MM.1S (cell line): ENCODE measurements at regions not wholly inside any gene's neighbourhood (a gene's known extent, or its start where the extent isn't known, plus 50 kb on each side); places are given as distances from the start of the nearest gene placed in this dataset.

Experiments used
- DNase-seq: peaks from one replicate; pipeline ENCODE4 v3.0.0-alpha.2; 2015
- H2AFZ ChIP-seq: fragments of 300-600 bp; sonication (generic); 2 replicates; pipeline ENCODE4 v1.6.0; 2016; ENCODE audit warnings: antibody characterized with exemption, low read length
- H3F3A ChIP-seq: fragments of 300-600 bp; sonication (generic); 2 replicates; pipeline ENCODE4 v1.6.1; 2016; ENCODE audit warnings: mild to moderate bottlenecking, antibody characterized with exemption, low read length, moderate library complexity, mixed read lengths; ENCODE audit not compliant: insufficient read depth
- H3K27ac ChIP-seq: fragments of 300-600 bp; sonication (generic); 2 replicates; pipeline ENCODE4 v1.5.1; 2016; ENCODE audit warnings: mild to moderate bottlenecking, low read length
- H3K27me3 ChIP-seq: fragments of 300-600 bp; sonication (generic); replicated peaks from 2 replicates; pipeline ENCODE4 v1.6.0; 2016; ENCODE audit warnings: low read length; ENCODE audit not compliant: insufficient read depth
- H3K36me3 ChIP-seq: fragments of 300-600 bp; sonication (generic); replicated peaks from 2 replicates; pipeline ENCODE4 v1.6.1; 2016; ENCODE audit warnings: mild to moderate bottlenecking, low read length, mixed read lengths; ENCODE audit not compliant: insufficient read depth
- H3K4me1 ChIP-seq: fragments of 300-600 bp; sonication (generic); 2 replicates; pipeline ENCODE4 v1.6.1; 2016; ENCODE audit warnings: low read length, mixed read lengths
- H3K4me2 ChIP-seq: fragments of 300-600 bp; sonication (generic); 2 replicates; pipeline ENCODE4 v1.6.0; 2016; ENCODE audit warnings: low read depth, low read length
- H3K4me3 ChIP-seq: fragments of 300-600 bp; sonication (generic); 2 replicates; pipeline ENCODE4 v1.5.1; 2016; ENCODE audit warnings: low read length, mixed read lengths
- H3K79me2 ChIP-seq: fragments of 300-600 bp; sonication (generic); 2 replicates; pipeline ENCODE4 v1.6.1; 2016; ENCODE audit warnings: mixed run types, low read length, mixed read lengths
- H3K9ac ChIP-seq: fragments of 300-600 bp; sonication (generic); 2 replicates; pipeline ENCODE4 v1.6.1; 2016; ENCODE audit warnings: low read length, mixed read lengths
- H3K9me2 ChIP-seq: fragments of 300-600 bp; sonication (generic); replicated peaks from 2 replicates; pipeline ENCODE4 v1.6.1; 2016; ENCODE audit warnings: mild to moderate bottlenecking, low read length, mixed read lengths; ENCODE audit not compliant: insufficient read depth
- H3K9me3 ChIP-seq: fragments of 300-600 bp; sonication (generic); replicated peaks from 2 replicates; pipeline ENCODE4 v1.6.1; 2016; ENCODE audit warnings: mild to moderate bottlenecking, low read length, mixed read lengths; ENCODE audit not compliant: insufficient read depth
- H4K20me1 ChIP-seq: fragments of 300-600 bp; sonication (generic); 2 replicates; pipeline ENCODE4 v1.6.1; 2016; ENCODE audit warnings: mild to moderate bottlenecking, low read length, moderate library complexity, mixed read lengths; ENCODE audit not compliant: insufficient read depth
- EZH2 ChIP-seq: fragments of 300-600 bp; sonication (generic); optimal IDR thresholded peaks from 2 replicates; pipeline ENCODE3; 2017; ENCODE audit warnings: low read depth, mild to moderate bottlenecking, antibody characterized with exemption, low read length, mixed read lengths
- EZH2phosphoT487 ChIP-seq: fragments of 300-600 bp; sonication (generic); IDR thresholded peaks from 2 replicates; pipeline ENCODE4 v1.6.1; 2018; ENCODE audit warnings: antibody characterized with exemption, low read length
- TF ChIP-seq, protein P1 (sequence below): fragments of 300-600 bp; sonication (generic); IDR thresholded peaks from 2 replicates; pipeline ENCODE4 v1.5.1; 2016; ENCODE audit warnings: antibody characterized with exemption, low read length, mixed read lengths

DNA sequence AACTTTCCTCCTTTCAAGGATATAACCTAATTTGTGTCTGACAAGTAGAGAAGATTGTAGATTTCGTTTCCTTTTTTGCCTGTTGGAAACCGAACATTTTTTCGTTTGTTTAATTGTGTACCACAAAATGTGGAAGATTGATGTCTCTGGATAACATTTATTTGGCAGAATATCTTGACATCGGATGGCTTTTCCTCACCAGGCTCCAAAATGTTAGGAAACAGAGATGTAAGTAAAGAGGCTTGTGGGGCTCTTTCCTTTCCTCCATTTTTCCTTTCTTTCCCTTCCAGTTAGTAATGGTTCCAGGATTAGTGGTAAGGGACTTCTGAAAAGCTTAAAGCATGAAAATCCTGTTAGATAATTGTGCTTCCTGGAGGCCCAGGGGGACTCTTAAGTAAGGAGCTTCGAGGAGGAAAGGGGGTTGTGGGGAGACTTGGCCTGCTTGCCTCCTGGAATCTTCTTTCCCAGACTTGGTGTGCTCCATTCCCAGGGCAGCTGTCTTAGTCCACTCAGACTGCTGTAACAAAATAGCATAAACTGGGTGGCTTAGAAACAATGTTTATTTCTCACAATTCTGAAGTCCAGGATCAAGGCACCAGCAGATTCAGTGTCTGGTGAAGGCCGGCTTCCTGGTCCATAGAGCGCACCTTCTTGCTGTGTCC is 243.1 kb upstream of the PWP1 start:
- Histone ChIP-seq H3K9ac (peak overlapping the region; percentile 12; the same call in 1 of the 2 replicates), H3K79me2 (no peaks in the 10 kb centered on the region), H3K27ac (no peak overlapping the region), H4K20me1 (no peaks in the 10 kb centered on the region), H3K4me2 (peak overlapping the region; percentile 69), H3F3A (no peaks in the 10 kb centered on the region), H2AFZ (peak overlapping the region; percentile 36), H3K4me1 (no peaks in the 10 kb centered on the region), H3K9me3 (no peaks in the 10 kb centered on the region), H3K4me3 (peak overlapping the region; percentile 26; the same call in 1 of the 2 replicates), H3K36me3 (no peaks in the 10 kb centered on the region), H3K9me2 (no peaks in the 10 kb centered on the region), H3K27me3 (no peaks in the 10 kb centered on the region)
- TF ChIP-seq, protein P1, sequence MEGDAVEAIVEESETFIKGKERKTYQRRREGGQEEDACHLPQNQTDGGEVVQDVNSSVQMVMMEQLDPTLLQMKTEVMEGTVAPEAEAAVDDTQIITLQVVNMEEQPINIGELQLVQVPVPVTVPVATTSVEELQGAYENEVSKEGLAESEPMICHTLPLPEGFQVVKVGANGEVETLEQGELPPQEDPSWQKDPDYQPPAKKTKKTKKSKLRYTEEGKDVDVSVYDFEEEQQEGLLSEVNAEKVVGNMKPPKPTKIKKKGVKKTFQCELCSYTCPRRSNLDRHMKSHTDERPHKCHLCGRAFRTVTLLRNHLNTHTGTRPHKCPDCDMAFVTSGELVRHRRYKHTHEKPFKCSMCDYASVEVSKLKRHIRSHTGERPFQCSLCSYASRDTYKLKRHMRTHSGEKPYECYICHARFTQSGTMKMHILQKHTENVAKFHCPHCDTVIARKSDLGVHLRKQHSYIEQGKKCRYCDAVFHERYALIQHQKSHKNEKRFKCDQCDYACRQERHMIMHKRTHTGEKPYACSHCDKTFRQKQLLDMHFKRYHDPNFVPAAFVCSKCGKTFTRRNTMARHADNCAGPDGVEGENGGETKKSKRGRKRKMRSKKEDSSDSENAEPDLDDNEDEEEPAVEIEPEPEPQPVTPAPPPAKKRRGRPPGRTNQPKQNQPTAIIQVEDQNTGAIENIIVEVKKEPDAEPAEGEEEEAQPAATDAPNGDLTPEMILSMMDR, result no peak
- TF ChIP-seq EZH2, result no peak
- no peak for TF ChIP-seq EZH2phosphoT487
- no peak for DNase-seq

DNA sequence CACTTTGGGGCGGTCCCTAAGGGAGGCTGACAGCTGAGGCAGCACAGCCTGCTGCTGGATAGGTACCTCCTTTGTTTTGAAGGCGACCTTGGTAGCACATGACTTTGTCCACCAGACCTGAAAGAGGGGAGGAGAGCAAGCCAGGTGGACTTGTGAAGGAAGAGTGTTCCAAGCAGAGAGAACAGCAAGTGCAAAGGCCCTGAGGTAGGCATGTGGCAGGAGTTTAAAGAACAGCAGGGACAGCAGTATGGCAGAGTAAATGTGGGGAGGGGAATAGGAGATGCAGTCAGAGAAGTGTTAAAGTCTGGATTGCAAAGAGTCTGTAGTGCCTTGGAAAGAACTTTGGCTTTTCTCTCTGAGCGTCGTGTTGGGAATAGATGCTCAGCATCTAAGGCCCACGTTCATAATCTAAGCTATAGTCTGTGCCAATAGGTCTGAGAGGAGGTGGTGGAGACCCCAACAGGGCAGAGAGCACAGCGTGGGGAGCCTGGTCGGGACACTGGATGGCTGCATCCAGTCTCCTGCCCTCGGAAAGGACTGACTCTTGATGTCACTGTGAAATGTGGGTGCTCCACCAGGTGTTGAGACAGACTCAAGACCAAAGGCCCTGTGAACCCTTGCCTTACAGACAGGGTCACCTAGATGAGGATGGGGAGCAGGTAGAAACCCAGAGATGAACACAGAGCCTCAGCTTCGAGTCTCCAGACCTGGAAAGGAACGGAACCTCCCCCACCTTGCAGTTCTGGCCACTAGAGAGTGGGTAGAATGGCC is 242.1 kb upstream of the PWP1 start:
- no peak for DNase-seq
- no peaks in the 10 kb centered on the region for H4K20me1 ChIP-seq
- no peaks in the 10 kb centered on the region for H3K36me3 ChIP-seq
- H3K9me3 ChIP-seq, result no peaks in the 10 kb centered on the region
- no peak overlapping the region for H3K4me2 ChIP-seq
- no peak overlapping the region for H2AFZ ChIP-seq
- no peak overlapping the region for H3K4me3 ChIP-seq
- H3K27ac ChIP-seq, result no peak overlapping the region
- H3F3A ChIP-seq, result no peaks in the 10 kb centered on the region
- H3K79me2 ChIP-seq, result no peaks in the 10 kb centered on the region
- no peaks in the 10 kb centered on the region for H3K4me1 ChIP-seq
- H3K9ac ChIP-seq, result no peak overlapping the region
- no peak for TF ChIP-seq EZH2
- TF ChIP-seq EZH2phosphoT487, result no peak
- TF ChIP-seq, protein P1, result no peak
- no peaks in the 10 kb centered on the region for H3K9me2 ChIP-seq
- H3K27me3 ChIP-seq, result no peaks in the 10 kb centered on the region

DNA sequence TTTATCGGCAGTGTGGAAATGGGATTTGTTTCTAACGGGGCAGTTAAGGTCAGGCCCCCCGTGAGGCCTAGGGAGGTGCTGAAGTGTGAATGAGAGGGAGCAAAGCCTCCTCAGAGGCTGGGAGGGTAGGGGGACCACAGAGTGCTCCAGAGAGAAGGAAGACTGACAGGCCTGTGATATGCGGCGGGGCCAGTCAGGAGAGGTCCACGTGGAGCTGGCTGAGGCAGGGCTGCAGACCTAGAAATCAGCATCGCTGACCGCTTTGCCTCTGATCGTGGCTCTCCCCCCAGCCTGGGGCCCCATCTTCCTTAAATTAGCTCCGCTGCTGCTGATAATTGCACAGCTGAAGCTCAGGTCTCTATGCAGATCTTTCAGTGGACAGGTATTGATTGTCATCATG is 240.8 kb upstream of the PWP1 start:
- Histone ChIP-seq H3K9me2 (no peaks in the 10 kb centered on the region), H2AFZ (no peak overlapping the region), H3K4me2 (no peak overlapping the region), H3K27me3 (no peaks in the 10 kb centered on the region), H3K4me1 (no peaks in the 10 kb centered on the region), H4K20me1 (no peaks in the 10 kb centered on the region), H3K27ac (no peak overlapping the region), H3K79me2 (no peaks in the 10 kb centered on the region), H3F3A (no peaks in the 10 kb centered on the region), H3K4me3 (no peak overlapping the region), H3K36me3 (no peaks in the 10 kb centered on the region), H3K9me3 (no peaks in the 10 kb centered on the region), H3K9ac (no peak overlapping the region)
- TF ChIP-seq EZH2 (no peak), EZH2phosphoT487 (no peak)
- TF ChIP-seq, protein P1, result no peak
- no peak for DNase-seq
